HG03060 (cell line): ENCODE measurements at regions not wholly inside any gene's neighbourhood (a gene's known extent, or its start where the extent isn't known, plus 50 kb on each side); places are given as distances from the start of the nearest gene placed in this dataset.

Experiments used
- ATAC-seq: cut with Tn5 transposase; IDR thresholded peaks from one replicate; pipeline ENCODE4 v1.9.1; 2021; ENCODE audit warnings: low read depth, moderate number of reproducible peaks; ENCODE audit not compliant: unreplicated experiment

DNA sequence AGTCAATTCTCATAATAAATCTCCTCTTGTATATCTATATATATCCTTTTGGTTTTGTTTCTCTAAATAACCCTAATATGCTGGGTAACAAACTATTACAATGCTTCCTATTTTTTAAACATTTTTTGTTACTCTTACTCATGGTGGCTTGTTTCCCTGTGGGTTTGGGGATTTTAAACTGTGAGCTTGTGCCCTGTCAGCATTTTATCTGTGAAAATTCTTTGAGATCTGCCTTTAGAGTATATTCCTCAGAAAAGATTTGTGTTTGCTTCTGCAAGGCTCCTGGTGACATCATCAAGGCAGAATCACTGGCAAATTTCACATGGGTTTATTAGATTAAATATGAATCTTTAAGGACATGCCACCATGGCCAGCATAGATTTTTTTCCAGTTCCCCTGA is 273.6 kb downstream of the LRFN2 start:
- ATAC-seq, result no peak

DNA sequence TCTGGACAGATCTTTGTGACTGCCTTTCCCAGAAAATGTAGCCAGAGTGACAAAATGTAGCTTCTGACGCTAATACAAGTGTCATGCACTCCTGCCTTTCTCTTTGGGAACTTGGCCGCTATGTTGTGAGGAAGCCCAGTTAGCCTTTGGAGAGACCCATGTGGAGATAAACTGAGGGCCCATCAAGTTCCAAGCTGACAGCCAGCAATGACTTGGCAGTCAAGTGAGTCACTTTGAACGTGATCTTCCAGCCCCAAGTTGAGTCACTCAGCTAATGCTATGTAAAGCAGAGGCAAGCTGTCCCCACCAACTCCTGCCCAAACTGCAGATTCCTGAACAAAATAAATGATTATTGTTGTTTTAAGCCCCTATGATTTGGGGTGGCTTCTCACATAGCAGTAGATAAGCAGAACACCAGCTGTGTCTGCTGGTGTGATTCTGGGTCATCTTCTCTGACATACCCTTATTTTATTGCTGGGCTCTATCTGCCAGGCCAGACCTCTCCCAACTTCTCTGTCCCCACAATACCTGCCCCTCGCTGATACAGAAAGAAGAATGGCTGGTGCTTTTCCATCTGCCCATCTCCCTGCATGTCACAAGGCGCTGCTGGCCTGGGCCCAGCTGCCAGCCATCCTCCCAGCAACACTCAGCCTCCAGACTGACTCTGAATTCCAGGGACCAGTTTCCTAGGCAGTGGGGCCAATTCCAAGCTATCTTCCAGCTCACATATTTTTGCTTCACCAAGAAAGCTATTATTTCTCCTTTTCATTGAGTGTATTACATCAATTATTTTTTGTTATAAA is 274.8 kb downstream of the LRFN2 start:
- ATAC-seq, result no peak

DNA sequence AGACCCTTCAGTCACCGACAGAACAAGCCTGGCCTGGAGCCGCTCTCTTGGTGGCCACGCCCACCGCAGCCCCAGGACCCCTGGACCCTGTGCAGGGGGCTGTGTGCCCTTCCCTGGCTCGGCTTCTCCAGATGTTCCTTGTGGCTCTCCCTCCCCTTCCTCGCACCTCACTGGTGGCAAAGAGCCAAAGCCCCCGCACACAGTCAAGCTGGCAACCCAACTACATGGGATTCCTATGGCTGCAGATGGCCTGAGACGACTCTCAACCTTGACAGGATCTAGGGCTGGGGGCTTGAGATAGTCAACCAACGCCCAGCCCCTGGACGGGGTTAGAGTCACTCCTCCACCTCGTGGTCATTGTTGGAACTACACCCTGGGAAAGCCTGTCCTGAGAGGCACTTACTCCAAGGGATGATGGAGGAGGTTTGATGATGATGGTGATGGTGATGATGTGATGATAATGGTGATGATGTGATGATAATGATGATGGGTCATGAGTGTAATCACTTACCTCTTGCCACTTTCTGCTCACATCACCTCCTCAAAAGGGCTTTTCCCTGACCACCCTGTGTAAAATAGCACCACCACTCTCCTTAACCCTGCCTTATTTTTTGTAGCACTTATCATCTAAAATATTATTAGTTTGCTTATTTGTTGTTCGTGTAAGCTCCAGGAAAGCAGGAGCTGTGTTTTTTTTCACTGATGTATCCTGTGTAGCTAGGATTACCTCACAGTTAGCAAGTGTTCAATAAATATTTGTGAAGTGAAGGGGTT is 278.4 kb downstream of the LRFN2 start:
- ATAC-seq, result no peak

DNA sequence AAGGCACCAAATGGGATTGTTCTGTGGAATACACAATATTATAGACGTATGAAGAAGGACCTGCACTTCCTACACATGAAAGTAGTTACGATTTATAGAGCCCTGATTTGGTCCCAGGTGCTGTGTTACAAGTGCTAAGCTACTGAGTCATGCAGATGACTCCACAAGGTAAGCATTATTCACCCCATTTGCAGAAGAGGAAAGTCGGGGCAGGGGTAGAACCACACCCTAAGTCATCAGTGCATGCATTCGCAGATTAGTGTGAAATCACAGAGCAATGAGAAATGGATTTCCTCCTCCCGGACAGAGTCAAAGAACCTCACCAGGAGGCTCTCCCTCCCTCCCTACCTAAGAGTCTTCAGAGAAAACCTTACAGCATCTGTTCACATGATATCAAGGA is 279.5 kb downstream of the LRFN2 start:
- ATAC-seq, result no peak

DNA sequence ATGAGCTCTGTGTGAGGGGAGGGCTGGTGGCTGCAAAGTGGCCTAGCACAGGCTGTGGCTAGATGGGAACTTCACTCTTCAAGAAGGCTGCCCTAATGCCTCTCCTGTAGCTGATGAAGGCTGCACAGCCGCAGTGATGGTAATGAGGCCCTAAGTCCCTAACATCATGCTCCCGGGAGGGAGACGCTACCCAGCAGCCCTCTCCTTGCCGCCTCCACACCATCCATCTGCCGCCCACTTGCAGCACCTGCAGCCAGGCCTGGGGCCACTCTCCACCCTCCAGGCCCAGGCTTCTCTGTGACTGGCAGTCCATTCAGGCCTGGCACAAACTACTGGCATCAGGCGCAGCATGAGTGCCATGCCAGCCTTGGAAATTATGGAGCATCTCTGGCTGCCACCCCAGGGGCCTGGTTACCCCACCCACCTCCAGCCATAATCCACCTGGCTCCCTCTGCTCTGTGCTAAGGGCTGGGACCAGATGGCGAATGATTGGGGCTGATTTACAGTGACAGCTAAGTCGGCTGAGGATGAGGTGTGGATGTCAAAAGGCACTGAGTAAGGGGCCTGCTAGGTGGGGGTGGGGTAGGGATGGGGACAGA is 284.2 kb downstream of the LRFN2 start:
- ATAC-seq, result no peak

DNA sequence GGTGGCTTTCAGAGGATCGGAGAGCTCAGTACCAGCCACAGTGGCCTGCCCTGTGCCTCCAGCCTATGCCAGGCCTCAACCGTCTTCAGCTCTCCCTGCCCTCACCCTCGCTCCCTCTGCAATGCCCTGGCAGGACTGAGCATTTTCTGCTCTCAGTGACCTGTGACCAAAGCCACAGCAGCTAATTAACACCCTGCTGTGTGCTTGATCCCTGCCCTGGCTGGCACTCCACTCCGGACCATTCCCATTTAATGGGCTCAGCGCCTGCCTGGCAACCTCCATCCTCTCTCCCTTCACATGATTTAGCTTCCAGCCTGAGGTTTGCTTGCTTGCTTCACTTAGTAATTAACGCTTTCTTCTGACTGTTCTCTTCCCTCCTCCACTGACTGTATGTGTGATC is 287.5 kb downstream of the LRFN2 start:
- ATAC-seq, result no peak

DNA sequence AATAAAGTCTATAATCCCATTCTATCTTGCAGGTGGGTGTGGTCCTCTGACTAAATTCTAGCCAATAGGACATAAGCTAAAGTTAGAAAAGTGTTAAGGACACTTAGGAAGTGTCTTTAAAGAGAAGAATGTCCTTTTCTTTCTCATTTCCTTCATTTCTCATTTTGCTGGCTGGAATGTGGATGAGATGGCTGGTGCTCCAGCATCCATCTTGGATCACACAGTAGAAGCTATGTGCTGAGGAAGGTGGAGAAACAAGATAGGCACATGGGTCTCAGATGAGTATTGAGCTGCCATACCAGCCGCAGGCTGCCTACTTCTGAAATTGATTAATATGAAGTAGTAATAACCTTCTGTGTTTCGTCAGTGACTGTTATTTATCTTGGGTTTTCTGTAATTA is 289.0 kb downstream of the LRFN2 start:
- ATAC-seq, result no peak

DNA sequence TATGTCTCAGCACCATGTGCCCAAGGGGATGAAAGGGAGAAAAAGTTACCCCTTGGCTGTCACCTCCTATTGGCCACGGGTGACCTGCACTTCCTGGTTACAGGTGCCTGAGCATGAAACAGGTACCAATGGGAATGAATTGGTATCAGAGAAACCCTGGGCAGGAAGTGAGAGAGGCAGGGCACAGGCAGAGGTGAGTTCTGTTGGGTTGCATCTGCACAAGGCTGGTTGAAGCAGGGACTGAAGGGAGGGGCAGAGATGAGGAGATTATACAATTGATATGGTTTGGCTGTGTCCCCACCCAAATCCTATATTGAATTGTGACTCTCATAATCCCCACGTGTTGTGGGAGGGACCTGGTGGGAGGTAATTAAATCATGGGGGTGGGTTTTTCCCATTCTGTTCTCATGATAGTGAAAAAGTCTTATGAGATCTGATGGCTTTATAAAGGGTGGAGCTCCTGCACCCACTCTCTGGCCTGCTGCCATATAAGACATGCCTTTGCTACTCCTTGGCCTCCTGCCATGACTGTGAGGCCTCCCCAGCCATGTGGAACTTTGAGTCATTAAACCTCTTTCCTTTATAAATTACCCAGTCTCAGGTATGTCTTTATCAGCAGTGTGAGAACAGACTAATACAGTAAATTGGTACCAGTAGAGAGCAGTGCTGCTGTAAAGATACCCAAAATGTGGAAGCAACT is 291.8 kb downstream of the LRFN2 start:
- ATAC-seq, result no peak

DNA sequence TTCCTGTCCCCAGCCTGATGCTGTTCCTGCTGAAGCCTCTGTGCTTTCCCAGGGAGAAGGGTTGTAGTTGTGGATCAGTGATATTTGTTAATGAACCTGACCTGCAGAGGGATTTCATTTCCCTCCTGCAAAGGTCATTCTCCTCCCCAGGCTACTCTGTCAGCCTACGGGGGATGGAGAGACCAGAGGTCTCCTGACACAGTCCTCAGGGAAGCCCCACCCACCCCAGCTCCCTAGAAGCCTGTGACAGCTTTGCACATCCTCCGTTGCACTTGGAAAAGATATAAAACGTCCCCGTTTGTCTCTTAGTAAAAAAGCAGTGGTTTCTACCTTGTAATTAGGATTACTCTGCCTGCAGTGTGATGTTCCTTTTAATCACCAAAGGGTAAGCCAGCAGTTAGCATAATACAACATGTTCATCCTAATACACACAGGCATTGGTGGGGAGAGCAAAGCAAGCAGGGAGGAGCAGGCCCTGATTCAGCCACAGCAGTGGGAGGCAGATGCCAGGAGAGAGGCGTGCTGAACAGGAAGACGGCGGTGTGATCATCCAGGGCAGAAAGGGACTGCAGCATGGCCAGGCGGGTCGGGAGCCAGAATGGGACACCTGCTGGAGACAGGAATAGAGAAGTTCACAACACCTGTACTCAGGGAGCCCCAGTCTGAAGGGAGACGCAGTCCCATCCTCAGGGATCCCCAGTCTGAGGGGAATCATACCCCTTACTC is 293.5 kb downstream of the LRFN2 start:
- no peak for ATAC-seq

DNA sequence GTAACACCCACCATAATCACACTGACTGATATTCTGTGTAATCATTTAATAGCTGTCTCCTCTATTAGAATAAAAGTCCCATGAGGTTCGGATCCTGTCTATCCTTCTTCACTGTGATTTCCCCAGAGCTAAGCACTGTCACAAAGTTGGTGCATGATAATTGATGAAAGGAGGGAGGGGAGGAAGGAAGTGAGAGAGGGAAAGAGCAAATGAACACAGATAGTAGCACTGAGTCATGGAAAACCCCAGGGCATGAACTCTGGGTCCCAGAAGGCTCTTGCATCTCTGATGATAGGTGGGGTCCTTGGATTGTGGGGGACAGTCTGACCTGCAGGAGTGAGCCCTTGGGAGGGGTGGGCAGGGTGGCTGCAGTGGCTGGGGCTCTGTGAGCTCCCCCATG is 294.1 kb downstream of the LRFN2 start:
- no peak for ATAC-seq

DNA sequence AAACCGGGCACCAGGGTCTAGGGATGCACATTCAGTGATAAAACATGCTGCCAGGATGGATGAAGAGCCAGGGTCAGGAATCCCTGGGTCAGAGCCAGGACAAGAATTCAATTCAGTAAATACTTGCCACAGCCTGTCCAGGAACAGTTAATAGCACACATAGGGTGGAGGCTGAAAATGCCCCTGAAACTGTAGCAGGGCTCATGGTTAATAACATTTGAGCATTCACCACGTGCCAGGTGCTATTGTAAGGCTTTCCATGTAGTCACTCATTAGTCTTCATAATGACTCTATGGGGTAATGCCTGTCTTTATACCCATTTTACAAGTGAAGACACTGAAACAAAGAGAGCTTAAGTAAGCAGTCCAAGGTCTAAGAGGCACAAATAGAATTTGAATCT is 296.3 kb downstream of the LRFN2 start:
- ATAC-seq, result no peak

DNA sequence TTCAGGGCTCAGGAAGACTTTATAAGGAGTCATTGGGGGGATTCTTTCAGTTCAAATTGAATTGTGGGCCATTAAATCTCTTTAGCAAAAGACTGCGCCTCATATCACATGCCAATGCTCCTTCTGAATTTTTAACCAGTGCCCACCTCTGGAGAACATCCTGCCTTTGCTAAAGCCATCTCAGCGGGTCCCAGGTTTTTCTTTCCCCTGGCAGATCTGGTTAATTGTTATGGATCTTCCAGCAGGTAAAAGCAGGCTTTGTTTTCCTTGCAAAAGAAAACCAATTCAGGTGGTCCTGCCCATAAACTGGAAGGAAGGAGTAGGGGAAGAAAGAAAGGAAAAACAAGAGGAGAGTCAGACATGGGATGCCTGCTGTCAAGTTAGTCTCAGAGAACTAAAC is 298.2 kb downstream of the LRFN2 start:
- no peak for ATAC-seq

DNA sequence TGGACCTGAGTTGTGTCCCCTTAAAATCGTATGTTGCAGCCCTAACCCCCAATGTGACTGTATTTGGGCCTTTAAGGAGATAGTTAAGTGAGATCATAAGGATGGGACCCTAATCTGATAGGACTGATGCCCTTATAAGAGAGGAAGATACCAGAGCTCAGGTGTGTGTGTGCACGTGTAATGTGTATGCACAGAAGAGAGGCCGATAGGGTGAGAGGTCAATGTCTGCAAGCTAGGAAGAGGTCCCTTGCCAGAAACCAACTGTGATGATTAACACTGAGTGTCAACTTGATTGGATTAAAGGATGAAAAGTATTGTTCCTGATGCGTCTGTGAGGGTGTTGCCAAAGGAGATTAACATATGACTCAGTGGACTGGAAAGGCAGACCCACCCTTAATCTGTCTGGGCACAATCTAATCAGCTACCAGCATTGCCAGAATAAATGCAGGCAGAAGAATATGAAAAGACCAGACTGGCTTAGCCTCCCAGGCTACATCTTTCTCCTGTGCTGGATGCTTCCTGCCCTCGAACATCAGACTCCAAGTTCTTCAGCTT is 299.8 kb downstream of the LRFN2 start:
- no peak for ATAC-seq

DNA sequence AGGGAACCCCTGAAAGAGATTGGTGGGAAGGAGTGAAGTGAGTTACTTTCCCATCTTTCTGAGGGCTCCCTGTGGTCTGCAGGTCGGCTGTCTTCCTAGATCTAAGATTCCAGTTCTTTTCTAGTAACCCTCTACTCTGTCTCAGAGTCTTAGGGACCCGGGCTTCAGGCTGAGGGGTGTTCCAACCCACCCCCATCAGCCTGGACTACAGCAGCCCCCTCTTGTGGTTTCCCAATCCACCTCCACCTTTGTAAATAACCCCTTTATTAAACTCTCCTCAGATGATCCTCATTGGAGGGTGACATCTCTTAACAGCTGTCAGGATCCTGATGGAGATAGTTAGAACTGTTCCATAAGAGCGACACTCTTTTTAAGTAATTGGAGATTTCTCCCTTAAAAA is 300.4 kb downstream of the LRFN2 start:
- ATAC-seq, result no peak

DNA sequence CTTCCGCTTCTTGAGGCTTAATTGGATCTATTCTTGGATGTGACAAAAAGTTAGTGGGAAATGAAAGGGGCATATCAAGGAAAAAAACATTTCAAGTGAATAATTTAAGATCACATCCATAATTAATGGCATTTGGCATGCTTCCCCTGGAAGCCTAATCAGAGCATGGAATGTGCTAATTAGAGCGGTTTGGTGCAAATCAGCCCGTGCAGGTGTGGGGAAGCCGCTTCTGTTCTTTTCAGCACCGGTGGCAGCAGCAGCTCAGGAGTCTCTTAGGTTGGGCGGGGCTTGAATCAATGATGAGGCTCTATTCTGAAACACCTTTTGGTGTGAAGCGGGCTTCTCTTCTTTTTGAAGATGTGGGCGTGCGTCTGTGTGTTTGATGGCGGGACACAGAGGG is 301.2 kb downstream of the LRFN2 start:
- ATAC-seq, result no peak

DNA sequence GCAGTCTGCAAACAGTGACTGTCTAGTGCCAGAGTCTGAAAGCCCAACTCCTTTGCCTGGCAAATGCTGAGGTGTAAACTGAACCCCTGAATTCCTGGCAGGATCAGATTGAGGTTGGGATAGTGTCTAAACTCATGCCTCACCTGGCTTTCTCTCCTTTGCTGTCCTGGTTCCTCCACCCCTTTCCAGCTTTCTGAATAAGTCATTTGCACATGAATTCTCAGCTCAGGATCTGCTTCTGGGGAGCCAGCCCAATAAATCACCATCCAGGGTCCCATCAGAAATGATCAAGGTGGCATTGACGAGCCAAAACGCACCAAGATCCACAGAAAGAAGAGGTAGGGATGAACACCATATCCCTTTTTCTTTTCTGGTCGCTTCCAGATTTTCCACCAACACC is 301.6 kb downstream of the LRFN2 start:
- ATAC-seq, result no peak

DNA sequence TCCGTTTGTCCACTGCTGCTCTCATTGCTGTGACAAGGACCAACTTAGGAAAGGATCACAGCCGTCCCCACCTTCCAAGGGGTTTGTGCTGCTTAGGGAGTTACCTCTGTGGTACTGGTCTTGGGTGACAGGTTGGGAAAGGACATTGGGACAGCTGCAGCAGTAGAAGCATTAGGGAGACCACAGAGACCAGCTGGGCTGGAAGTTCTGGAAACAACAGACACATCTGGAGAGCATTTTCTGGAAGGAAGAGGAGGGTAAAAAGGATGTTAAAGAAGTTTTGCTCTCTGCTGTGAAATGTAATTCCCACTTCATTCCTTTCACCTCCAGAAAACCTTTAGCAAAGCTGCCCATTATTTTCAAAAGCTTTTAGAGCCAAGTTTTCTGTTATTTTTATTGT is 304.2 kb downstream of the LRFN2 start:
- ATAC-seq, result no peak

DNA sequence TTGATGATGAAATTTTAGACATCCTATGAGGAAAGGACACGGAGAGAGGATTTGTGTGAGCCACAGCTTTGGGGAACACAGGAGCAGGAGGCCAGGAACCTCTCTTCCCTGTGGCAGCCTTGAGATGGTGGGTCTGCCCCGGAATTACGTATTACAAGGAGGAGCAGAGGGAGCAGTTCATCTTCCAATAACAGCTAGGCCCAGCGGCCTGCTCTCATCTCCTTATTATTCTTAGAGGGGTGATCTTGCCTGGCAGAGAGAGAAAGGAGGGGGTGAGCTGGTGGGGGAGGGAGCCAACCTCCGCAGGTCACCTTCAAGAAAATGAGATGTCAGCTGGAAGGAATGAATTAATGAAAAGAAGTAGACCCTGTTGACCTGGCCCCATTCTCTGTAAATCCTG is 305.8 kb downstream of the LRFN2 start:
- ATAC-seq, result no peak

DNA sequence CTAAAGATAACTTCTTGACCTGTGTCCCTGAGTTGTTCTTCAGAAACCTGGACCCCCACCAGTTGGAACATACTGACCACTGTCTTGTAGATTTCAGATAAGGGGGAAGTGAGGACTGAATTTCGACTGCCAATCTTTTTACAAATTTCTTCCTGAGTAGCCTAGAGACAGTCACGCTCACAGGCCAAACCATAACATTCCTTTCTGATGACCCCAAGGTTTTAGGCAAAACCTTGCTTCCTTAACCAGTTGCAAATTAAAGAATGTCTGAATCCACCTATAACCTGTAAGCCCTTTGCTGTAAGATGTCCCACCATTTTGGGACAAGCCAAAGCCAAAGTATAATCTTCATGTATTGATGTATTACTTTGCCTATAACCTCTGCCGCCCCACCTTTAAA is 306.9 kb downstream of the LRFN2 start:
- no peak for ATAC-seq

DNA sequence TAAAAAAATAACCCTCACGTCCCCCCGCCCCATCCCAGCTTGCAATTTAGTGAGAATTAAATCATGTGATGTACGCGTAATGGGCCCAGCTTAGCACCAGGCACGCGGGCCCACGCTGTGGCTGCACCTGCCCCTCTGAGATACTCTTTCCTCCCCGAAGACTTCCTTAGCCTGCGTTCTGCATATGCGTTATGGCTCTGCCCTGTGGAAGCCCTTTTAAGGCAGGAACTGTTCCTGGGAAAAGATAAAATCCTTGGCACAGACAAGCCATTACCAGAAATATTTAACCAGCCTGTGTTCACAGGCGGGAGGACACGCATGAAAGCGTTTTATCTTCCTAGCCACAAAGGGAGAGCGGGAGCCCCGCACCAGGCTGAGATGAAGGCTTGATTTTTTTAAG is 311.0 kb downstream of the LRFN2 start:
- no peak for ATAC-seq
